PC-9 (cell line): ENCODE measurements at regions not wholly inside any gene's neighbourhood (a gene's known extent, or its start where the extent isn't known, plus 50 kb on each side); places are given as distances from the start of the nearest gene placed in this dataset.
"Not testable (repeated sequence)": the region's sequence is repeated elsewhere in the genome, so short reads cannot be mapped to it uniquely, and the experiment has no call there.

Experiments
- CTCF ChIP-seq: fragments of 200-600 bp; sonication (generic); conservative IDR thresholded peaks from 2 replicates; pipeline ENCODE4 v1.6.1; 2017; ENCODE audit warnings: mixed run types, antibody characterized with exemption, mild to moderate bottlenecking, moderate library complexity
- EZH2 ChIP-seq: fragments of 200-600 bp; sonication (generic); IDR thresholded peaks from 2 replicates; pipeline ENCODE4 v1.8.0; 2017; ENCODE audit warnings: antibody characterized with exemption, low read depth

GRCh38 chr3:191993952-191994351, 533.0 kb downstream of the PYDC2 start:
- not testable (repeated sequence) for TF ChIP-seq CTCF, EZH2
